ENCODE measurements at regions not wholly inside any gene's neighbourhood (a gene's known extent, or its start where the extent isn't known, plus 50 kb on each side); places are given as distances from the start of the nearest gene placed in this dataset.

DNA sequence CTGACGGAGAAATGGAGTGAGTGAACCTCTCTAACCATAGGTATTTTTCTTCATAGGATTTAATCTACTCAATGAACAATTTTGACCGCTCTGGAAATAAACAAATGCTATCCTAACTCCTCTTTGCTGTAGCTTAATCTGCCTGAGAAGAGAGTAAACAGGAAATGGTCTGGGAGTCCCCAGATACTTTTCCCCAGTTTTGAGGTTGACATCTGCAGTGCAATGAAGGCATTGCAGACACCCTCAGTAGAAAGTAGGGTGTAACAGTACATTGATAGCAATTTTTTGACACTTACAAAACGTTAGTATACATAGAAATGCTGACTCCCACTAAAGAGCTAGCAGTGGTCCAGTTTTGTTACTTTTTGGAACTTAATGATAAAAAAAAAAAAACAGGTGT, 495.9 kb upstream of the FAM241A start:
- Mint-ChIP-seq H3K4me3 (no peak overlapping the region), H3K27me3 (ENCODE audit: insufficient read depth) (no peaks in the 10 kb centered on the region), H3K27ac (peak overlapping the region; percentile 64), H3K4me1 (peaks cover 42% of the 10 kb centered on the region), H3K9me3 (no peaks in the 10 kb centered on the region), H3K36me3 (ENCODE audit: low read depth) (no peaks in the 10 kb centered on the region)
- TF ChIP-seq, protein P1, sequence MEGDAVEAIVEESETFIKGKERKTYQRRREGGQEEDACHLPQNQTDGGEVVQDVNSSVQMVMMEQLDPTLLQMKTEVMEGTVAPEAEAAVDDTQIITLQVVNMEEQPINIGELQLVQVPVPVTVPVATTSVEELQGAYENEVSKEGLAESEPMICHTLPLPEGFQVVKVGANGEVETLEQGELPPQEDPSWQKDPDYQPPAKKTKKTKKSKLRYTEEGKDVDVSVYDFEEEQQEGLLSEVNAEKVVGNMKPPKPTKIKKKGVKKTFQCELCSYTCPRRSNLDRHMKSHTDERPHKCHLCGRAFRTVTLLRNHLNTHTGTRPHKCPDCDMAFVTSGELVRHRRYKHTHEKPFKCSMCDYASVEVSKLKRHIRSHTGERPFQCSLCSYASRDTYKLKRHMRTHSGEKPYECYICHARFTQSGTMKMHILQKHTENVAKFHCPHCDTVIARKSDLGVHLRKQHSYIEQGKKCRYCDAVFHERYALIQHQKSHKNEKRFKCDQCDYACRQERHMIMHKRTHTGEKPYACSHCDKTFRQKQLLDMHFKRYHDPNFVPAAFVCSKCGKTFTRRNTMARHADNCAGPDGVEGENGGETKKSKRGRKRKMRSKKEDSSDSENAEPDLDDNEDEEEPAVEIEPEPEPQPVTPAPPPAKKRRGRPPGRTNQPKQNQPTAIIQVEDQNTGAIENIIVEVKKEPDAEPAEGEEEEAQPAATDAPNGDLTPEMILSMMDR (conservative IDR thresholded peaks at IDR 0.05) = peak; percentile 40
- Histone ChIP-seq H3K36me3 (ENCODE audit: control insufficient read depth, insufficient read depth, low read length) (no peaks in the 10 kb centered on the region), H3K27ac (ENCODE audit: low read depth, low read length) (no peak overlapping the region), H3K27me3 (ENCODE audit: control insufficient read depth, insufficient read depth, low read length, poor library complexity, severe bottlenecking) (no peaks in the 10 kb centered on the region), H3K4me1 (ENCODE audit: control insufficient read depth, insufficient read depth, low read length) (peaks cover 12% of the 10 kb centered on the region), H3K9ac (ENCODE audit: extremely low read depth, low read length, poor library complexity, severe bottlenecking) (no peak overlapping the region), H3K4me3 (ENCODE audit: low read length) (no peak overlapping the region), H3K9me3 (ENCODE audit: control insufficient read depth, low read length) (no peaks in the 10 kb centered on the region)
- WGBS, 2 experiments (ENCODE audit: insufficient coverage in 1 of 2, insufficient read length in 1 of 2) = 69 to 89% methylated on average over 3 of the region's 3 CpGs
- no peak for DNase-seq

DNA sequence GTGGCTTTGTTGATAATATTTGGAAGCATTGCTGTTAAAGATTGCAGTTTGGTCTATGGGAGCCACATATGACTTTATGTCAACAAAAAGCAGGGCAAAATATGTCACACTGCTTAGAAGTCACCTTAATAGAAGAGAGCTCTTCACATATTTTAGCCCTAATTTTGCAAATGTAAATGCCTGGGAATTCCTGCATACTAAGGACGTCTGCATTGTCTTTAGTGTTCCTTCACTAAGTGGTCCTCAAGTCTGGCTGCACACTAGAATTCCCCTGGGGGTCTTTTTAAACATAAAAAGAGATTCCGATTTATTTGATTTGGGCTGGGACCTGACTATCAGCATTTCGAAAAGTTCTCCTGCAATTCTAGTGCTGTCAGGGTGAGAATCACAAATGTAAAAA, 495.1 kb upstream of the FAM241A start:
- H3K9me3 ChIP-seq (ENCODE audit: control insufficient read depth, low read length) = no peaks in the 10 kb centered on the region
- DNase-seq = no peak
- no peak overlapping the region for H3K4me3 Mint-ChIP-seq
- no peak overlapping the region for H3K27ac ChIP-seq (ENCODE audit: low read depth, low read length)
- no peaks in the 10 kb centered on the region for H3K27me3 Mint-ChIP-seq (ENCODE audit: insufficient read depth)
- 52 to 58% methylated on average over 3 of the region's 3 CpGs for WGBS, 2 experiments (ENCODE audit: insufficient coverage in 1 of 2, insufficient read length in 1 of 2)
- no peaks in the 10 kb centered on the region for H3K9me3 Mint-ChIP-seq
- H3K4me1 ChIP-seq (ENCODE audit: control insufficient read depth, insufficient read depth, low read length) = peaks cover 12% of the 10 kb centered on the region
- H3K27ac Mint-ChIP-seq = no peak overlapping the region
- H3K4me1 Mint-ChIP-seq = peaks cover 42% of the 10 kb centered on the region
- H3K9ac ChIP-seq (ENCODE audit: extremely low read depth, low read length, poor library complexity, severe bottlenecking) = no peak overlapping the region
- TF ChIP-seq, protein P1 (conservative IDR thresholded peaks at IDR 0.05) = no peak
- H3K27me3 ChIP-seq (ENCODE audit: control insufficient read depth, insufficient read depth, low read length, poor library complexity, severe bottlenecking) = no peaks in the 10 kb centered on the region
- no peaks in the 10 kb centered on the region for H3K36me3 Mint-ChIP-seq (ENCODE audit: low read depth)
- peak overlapping the region; percentile 7 for H3K4me3 ChIP-seq (ENCODE audit: low read length)
- no peaks in the 10 kb centered on the region for H3K36me3 ChIP-seq (ENCODE audit: control insufficient read depth, insufficient read depth, low read length)

GRCh38 chr4:111650674-111651086, 494.6 kb upstream of the FAM241A start:
- H3K9me3 Mint-ChIP-seq = no peaks in the 10 kb centered on the region
- WGBS, 2 experiments (ENCODE audit: insufficient coverage in 1 of 2, insufficient read length in 1 of 2) = 86 to 95% methylated on average over 1 of the region's 1 CpG
- H3K4me3 Mint-ChIP-seq = no peak overlapping the region
- H3K36me3 Mint-ChIP-seq (ENCODE audit: low read depth) = no peaks in the 10 kb centered on the region
- Histone ChIP-seq H3K27me3 (ENCODE audit: control insufficient read depth, insufficient read depth, low read length, poor library complexity, severe bottlenecking) (no peaks in the 10 kb centered on the region), H3K27ac (ENCODE audit: low read depth, low read length) (no peak overlapping the region), H3K36me3 (ENCODE audit: control insufficient read depth, insufficient read depth, low read length) (no peaks in the 10 kb centered on the region), H3K9me3 (ENCODE audit: control insufficient read depth, low read length) (no peaks in the 10 kb centered on the region), H3K4me1 (ENCODE audit: control insufficient read depth, insufficient read depth, low read length) (peaks cover 12% of the 10 kb centered on the region), H3K9ac (ENCODE audit: extremely low read depth, low read length, poor library complexity, severe bottlenecking) (no peak overlapping the region), H3K4me3 (ENCODE audit: low read length) (peak overlapping the region; percentile 7)
- TF ChIP-seq, protein P1 (conservative IDR thresholded peaks at IDR 0.05) = no peak
- no peaks in the 10 kb centered on the region for H3K27me3 Mint-ChIP-seq (ENCODE audit: insufficient read depth)
- peaks cover 42% of the 10 kb centered on the region for H3K4me1 Mint-ChIP-seq
- DNase-seq = peak; percentile 45
- H3K27ac Mint-ChIP-seq = peak overlapping the region; percentile 26
